ENCODE measurements at regions not wholly inside any gene's neighbourhood (a gene's known extent, or its start where the extent isn't known, plus 50 kb on each side); places are given as distances from the start of the nearest gene placed in this dataset.

GRCh38 chr2:128789221-128789620 lies 470.6 kb upstream of the HS6ST1 start:
- TF ChIP-seq CTCF (IDR thresholded peaks at IDR 0.05; ENCODE audit: insufficient read depth, low read length), result no peak
- TF ChIP-seq REST (IDR thresholded peaks at IDR 0.05; ENCODE audit: insufficient replicate concordance, low read depth), result no peak

Measured in HL-60 (cell line).